Fibroblast of lung (primary cell): ENCODE measurements at regions not wholly inside any gene's neighbourhood (a gene's known extent, or its start where the extent isn't known, plus 50 kb on each side); places are given as distances from the start of the nearest gene placed in this dataset.

Experiments
- DNase-seq, 2 donors: peaks; one replicate each; pipeline versions ENCODE4 v3.0.0 to v3.0.0-alpha.2; 2010; ENCODE audit warnings: low read depth in 2 of 2
- H2AFZ ChIP-seq: 2 replicates; pipeline ENCODE4 v1.5.1; 2012; ENCODE audit warnings: low read length, control low read depth, inconsistent platforms
- H3K27ac ChIP-seq: 2 replicates; pipeline ENCODE4 v1.5.1; 2011; ENCODE audit warnings: low read length, control low read depth; ENCODE audit not compliant: insufficient read depth
- H3K27me3 ChIP-seq: 2 replicates; pipeline ENCODE4 v1.5.1; 2011; ENCODE audit warnings: mild to moderate bottlenecking, low read length; ENCODE audit not compliant: control insufficient read depth, insufficient read depth
- H3K36me3 ChIP-seq: 2 replicates; pipeline ENCODE4 v1.5.1; 2011; ENCODE audit warnings: low read length; ENCODE audit not compliant: control insufficient read depth, insufficient read depth
- H3K4me1 ChIP-seq: 2 replicates; pipeline ENCODE4 v1.5.1; 2011; ENCODE audit warnings: low read length; ENCODE audit not compliant: control insufficient read depth, insufficient read depth; ENCODE audit errors: extremely low read depth
- H3K4me2 ChIP-seq: 2 replicates; pipeline ENCODE4 v1.5.1; 2011; ENCODE audit warnings: low read length, control low read depth; ENCODE audit not compliant: insufficient read depth; ENCODE audit errors: extremely low read depth
- H3K4me3 ChIP-seq, 4 experiments: fragments of 200-600 bp in 1 of 4; sonication (generic) in 1 of 4; replicated peaks in 1 of 4; 2 replicates each; pipeline ENCODE4 v1.5.1; 2011 to 2016; ENCODE audit warnings: low read length in 4 of 4, low read depth in 3 of 4, mild to moderate bottlenecking in 3 of 4, control low read depth in 2 of 4, inconsistent platforms in 1 of 4, mixed read lengths in 1 of 4; ENCODE audit not compliant: insufficient read depth in 1 of 4; ENCODE audit errors: control extremely low read depth in 1 of 4
- H3K79me2 ChIP-seq: 2 replicates; pipeline ENCODE4 v1.5.1; 2012; ENCODE audit warnings: mild to moderate bottlenecking, low read length, inconsistent platforms; ENCODE audit not compliant: control insufficient read depth, insufficient read depth
- H3K9ac ChIP-seq: 2 replicates; pipeline ENCODE4 v1.5.1; 2011; ENCODE audit warnings: mild to moderate bottlenecking, low read length, control low read depth; ENCODE audit not compliant: insufficient read depth
- H3K9me3 ChIP-seq: 2 replicates; pipeline ENCODE4 v1.5.1; 2012; ENCODE audit warnings: low read depth, low read length; ENCODE audit not compliant: control insufficient read depth, insufficient read depth
- H4K20me1 ChIP-seq: 2 replicates; pipeline ENCODE4 v1.5.1; 2011; ENCODE audit warnings: low read length; ENCODE audit not compliant: control insufficient read depth, insufficient read depth; ENCODE audit errors: extremely low read depth
- EZH2 ChIP-seq: IDR thresholded peaks from 2 replicates; pipeline ENCODE4 v1.5.1; 2012; ENCODE audit warnings: low read length, control low read depth, mild to moderate bottlenecking; ENCODE audit errors: missing control alignments
- TF ChIP-seq, protein P1 (sequence below), 2 donors: IDR thresholded peaks in 1 of 2; conservative IDR thresholded peaks in 1 of 2; 1 replicate in 1 of 2; 2 replicates in 1 of 2; pipeline ENCODE4 v1.5.1; 2011 to 2012; ENCODE audit warnings: low read length in 2 of 2, control low read depth in 1 of 2, inconsistent platforms in 1 of 2, low read depth in 1 of 2, mild to moderate bottlenecking in 1 of 2

DNA sequence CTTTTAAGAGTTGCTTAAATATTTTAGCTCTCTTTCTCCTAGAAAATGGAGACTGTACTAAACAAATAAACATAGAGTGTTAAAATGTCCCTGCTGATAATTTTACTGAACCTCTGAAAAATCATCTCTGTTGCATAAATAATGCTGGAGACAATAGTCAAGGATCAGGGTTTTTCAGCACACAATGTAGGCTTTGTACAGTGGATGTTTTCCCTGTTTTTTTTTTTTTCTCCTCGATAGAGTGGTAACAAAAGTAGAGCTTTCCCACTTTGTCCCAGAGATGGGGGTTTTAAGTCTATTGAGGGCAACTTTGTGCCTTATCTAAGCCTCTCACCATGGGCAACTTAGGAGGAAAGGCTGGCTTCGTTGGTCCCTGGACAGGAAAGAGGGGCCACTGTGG, 222.6 kb upstream of the HDDC2 start:
- H4K20me1 ChIP-seq, result no peaks in the 10 kb centered on the region
- H3K4me2 ChIP-seq, result no peak overlapping the region
- TF ChIP-seq EZH2, result no peak
- TF ChIP-seq, protein P1, sequence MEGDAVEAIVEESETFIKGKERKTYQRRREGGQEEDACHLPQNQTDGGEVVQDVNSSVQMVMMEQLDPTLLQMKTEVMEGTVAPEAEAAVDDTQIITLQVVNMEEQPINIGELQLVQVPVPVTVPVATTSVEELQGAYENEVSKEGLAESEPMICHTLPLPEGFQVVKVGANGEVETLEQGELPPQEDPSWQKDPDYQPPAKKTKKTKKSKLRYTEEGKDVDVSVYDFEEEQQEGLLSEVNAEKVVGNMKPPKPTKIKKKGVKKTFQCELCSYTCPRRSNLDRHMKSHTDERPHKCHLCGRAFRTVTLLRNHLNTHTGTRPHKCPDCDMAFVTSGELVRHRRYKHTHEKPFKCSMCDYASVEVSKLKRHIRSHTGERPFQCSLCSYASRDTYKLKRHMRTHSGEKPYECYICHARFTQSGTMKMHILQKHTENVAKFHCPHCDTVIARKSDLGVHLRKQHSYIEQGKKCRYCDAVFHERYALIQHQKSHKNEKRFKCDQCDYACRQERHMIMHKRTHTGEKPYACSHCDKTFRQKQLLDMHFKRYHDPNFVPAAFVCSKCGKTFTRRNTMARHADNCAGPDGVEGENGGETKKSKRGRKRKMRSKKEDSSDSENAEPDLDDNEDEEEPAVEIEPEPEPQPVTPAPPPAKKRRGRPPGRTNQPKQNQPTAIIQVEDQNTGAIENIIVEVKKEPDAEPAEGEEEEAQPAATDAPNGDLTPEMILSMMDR (conservative IDR thresholded peaks at IDR 0.05 in 1 of 2, IDR thresholded peaks at IDR 0.05 in 1 of 2; ENCODE audit: low read depth in 1 of 2, low read length in 2 of 2), result no peak
- no peak overlapping the region for H3K4me3 ChIP-seq
- DNase-seq, result no peak
- H3K79me2 ChIP-seq, result no peaks in the 10 kb centered on the region
- H3K9me3 ChIP-seq, result no peaks in the 10 kb centered on the region
- no peaks in the 10 kb centered on the region for H3K36me3 ChIP-seq
- H3K9ac ChIP-seq, result no peak overlapping the region
- H3K27ac ChIP-seq, result no peak overlapping the region
- H2AFZ ChIP-seq, result no peak overlapping the region
- no peaks in the 10 kb centered on the region for H3K27me3 ChIP-seq
- H3K4me1 ChIP-seq, result no peaks in the 10 kb centered on the region

DNA sequence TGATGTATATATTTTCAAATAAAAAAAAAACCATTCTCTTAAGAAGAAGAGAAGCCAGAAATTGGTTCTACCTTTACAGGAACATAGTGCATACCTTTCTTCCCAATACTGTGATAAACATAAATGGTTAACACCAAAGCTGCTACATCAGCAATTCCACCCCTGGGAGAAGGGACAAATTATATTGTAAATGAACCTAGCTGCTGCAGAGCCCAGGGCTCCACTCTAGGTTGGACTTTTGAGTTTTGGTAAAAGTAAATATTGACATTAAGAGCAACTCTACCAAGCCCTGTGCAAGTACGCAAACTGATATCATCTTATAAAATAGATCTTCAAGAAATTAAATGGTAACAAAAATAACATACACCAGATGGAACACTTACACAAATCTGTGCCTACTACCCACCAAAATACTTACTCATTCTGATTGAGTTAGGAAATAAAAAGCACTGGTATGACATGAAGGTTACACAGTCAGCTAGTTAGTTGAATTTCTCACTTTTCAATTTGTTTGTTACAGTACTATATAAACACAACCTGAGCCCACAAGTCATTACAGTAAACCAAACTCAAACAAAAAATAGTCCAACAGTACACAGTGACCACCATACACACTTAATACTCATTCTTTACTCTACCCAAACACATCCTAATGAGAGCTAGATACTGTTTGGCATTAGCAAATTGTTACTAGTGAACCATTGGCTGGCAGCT, 223.3 kb upstream of the HEY2 start:
- Histone ChIP-seq H3K9me3 (no peaks in the 10 kb centered on the region), H3K9ac (no peak overlapping the region), H3K4me2 (no peak overlapping the region), H3K4me1 (no peaks in the 10 kb centered on the region), H3K79me2 (no peaks in the 10 kb centered on the region), H3K36me3 (no peaks in the 10 kb centered on the region), H3K4me3 (no peak overlapping the region), H4K20me1 (no peaks in the 10 kb centered on the region), H3K27ac (no peak overlapping the region), H3K27me3 (no peaks in the 10 kb centered on the region), H2AFZ (no peak overlapping the region)
- DNase-seq, result no peak
- TF ChIP-seq, protein P1 (conservative IDR thresholded peaks at IDR 0.05 in 1 of 2, IDR thresholded peaks at IDR 0.05 in 1 of 2; ENCODE audit: low read depth in 1 of 2, low read length in 2 of 2), result no peak
- TF ChIP-seq EZH2, result no peak

DNA sequence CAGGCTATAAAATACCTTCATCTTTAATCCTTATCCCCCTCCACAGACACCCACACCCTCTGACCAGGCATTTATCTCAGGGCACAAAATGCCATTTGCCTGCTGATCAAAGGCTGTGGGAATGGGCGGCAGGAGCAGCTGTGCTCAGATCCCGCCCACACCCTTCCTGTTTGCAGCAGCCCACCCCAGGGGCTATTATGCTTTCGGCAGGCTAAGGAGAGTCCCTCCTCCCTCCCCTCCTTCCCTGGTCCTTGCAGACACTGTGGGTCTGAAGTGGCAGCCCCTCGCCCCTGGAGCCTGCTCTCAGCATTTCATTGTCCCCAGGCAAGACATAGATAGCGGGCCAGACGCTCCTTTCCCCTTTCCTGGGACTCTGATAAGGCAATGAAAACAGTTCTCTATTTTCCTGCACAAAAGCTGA, 220.8 kb upstream of the HEY2 start:
- Histone ChIP-seq H3K27ac (no peak overlapping the region), H3K4me1 (no peaks in the 10 kb centered on the region), H3K9me3 (no peaks in the 10 kb centered on the region), H4K20me1 (no peaks in the 10 kb centered on the region), H3K36me3 (no peaks in the 10 kb centered on the region), H3K9ac (no peak overlapping the region), H3K27me3 (no peaks in the 10 kb centered on the region), H3K4me2 (no peak overlapping the region), H3K4me3 (no peak overlapping the region), H2AFZ (no peak overlapping the region), H3K79me2 (no peaks in the 10 kb centered on the region)
- no peak for DNase-seq
- no peak for TF ChIP-seq EZH2
- TF ChIP-seq, protein P1 (conservative IDR thresholded peaks at IDR 0.05 in 1 of 2, IDR thresholded peaks at IDR 0.05 in 1 of 2; ENCODE audit: low read depth in 1 of 2, low read length in 2 of 2), result no peak
